ENCODE measurements at regions not wholly inside any gene's neighbourhood (a gene's known extent, or its start where the extent isn't known, plus 50 kb on each side); places are given as distances from the start of the nearest gene placed in this dataset.
"Not testable (repeated sequence)": the region's sequence is repeated elsewhere in the genome, so short reads cannot be mapped to it uniquely, and the experiment has no call there.

- no peak for DNase-seq
Measured at GRCh38 chr4:31199644-31200043, 479.5 kb downstream of the PCDH7 start.

- not testable (repeated sequence) for DNase-seq
Measured at GRCh38 chr4:31202054-31202453, 481.9 kb downstream of the PCDH7 start.

DNA sequence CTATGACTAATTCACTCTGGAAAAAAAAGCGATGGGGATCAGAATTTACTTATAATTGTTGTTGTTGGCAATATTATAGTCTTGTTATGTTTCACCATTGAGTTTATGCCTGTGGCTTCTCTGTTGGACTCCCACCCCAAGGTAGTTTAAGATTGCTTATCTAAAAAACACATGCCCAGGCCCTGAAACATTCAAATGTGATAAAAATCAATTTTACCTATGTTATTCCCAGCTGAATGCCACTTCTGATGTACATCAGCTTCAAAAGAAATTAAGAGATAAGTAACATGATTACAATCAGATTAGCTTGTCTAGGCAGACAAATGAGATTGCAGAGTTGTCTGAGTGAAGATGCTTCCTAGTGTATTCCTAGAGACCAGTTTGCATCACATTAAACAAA lies 484.7 kb downstream of the PCDH7 start:
- no peak for DNase-seq

DNA sequence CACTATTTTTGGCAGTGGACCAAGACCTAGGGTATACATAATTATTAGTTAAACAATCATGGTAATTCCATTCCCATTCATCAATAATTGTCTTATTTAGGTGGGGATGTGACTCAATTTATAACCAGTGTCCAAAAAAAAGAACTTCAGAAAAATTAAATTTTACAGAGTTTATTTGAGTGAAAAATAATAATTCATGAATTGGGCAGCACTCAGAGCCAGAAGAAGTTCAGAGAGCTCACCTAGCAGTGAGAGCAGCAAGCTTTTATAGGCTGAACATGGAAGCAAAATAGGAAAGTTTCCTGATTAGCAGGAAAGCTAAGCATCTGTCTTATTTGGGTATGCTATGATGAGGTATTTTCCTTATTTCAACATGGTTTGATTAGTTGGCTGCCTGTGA lies 500.8 kb downstream of the PCDH7 start:
- DNase-seq = no peak

- no peak for DNase-seq
Measured at GRCh38 chr4:31228068-31228467, 507.9 kb downstream of the PCDH7 start.

GRCh38 chr4:31230594-31230993 lies 510.4 kb downstream of the PCDH7 start:
- no peak for DNase-seq

DNA sequence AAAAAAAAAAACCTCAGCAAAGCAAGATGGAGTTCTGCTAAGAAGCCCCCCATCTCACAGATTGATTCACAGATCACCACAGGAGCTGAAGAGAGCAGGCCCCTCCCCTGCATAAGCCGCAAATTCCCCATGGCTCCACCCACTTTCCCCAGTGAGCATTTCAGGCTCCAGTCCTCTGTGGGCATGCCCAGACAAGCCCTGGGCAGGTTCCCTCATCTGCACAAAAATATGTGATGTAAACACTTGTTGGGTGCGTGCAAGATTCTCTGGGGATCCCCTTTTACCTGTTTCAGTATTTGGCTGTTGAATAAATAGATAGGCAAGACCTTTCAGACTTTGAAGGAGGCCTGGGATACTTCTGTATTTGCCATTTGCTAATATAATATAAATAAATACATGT lies 514.3 kb downstream of the PCDH7 start:
- DNase-seq = no peak

- DNase-seq = no peak
Measured at GRCh38 chr4:31234901-31235300, 514.7 kb downstream of the PCDH7 start.

- no peak for DNase-seq
Measured at GRCh38 chr4:31236020-31236638, 516.0 kb downstream of the PCDH7 start.

- DNase-seq = no peak
Measured at GRCh38 chr4:31236639-31237173, 516.5 kb downstream of the PCDH7 start.

- no peak for DNase-seq
Measured at GRCh38 chr4:31237233-31237632, 517.1 kb downstream of the PCDH7 start.

- DNase-seq = no peak
Measured at GRCh38 chr4:31239886-31240285, 519.7 kb downstream of the PCDH7 start.

DNA sequence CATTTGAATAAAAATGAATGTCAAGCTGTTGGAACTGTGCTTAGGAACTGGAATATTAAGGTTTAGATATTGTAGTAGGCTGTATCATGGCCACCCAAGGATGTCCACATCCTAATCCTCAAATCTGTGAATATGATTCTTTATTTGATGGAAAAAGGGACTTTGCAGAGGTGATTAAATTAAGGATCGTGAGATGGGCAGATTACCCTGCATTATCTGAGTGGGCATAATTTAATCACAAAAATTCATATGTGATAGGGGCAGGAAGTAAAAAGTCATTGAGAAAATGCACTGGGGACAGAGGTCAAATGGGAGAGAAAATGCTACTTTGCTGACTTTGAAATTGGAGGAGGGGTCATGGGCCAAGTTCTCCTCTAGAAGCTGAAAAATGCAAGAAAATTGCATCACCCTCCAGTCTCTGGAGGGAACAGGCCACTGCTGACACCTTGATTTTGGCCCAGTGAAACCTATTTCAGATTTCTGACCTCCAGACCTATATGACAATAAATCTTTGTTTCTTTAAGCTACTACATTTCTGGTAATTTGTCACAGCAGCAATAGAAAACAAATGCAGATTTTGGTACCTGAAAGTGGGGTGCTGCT lies 521.4 kb downstream of the PCDH7 start:
- no peak for DNase-seq

DNA sequence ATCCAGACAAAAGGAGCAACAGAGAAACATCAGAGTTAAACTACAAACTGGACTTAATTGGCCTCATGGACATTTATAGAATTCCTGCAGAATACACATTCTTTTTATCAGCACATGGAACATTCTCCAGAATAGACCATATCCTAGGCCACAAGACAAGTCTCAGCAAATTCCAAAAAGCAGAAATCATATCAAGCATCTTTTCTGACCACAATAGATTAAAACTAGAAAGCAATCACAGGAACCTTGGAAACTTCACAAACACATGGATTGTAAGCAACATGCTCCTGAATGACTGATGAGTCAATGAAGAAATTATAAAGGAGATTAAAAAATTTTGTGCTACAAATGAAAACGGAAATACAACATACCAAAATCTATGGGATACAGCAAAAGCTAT lies 526.7 kb downstream of the PCDH7 start:
- no peak for DNase-seq

GRCh38 chr4:31259119-31259518 lies 539.0 kb downstream of the PCDH7 start:
- no peak for DNase-seq

DNA sequence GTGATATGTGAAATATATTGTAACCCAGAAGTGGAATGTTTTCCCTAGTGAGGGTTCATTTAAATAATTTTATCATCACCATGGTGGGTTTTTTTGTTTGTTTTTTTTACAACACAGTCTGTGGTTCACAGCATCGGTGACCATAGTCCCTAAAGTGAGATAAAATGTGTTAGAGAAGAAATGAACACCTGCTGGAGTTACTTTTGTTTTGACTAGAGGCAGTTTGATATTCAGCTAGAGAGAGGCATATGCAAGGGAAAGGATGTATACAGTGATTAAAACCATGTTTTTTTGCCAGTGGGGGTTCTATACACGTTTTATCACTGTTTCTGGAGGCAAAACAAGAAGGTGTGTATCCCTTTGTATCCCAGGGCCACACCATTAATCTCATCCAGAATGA lies 541.5 kb downstream of the PCDH7 start:
- DNase-seq = no peak

- not testable (repeated sequence) for DNase-seq
Measured at GRCh38 chr4:31266094-31266493, 545.9 kb downstream of the PCDH7 start.

GRCh38 chr4:31272331-31273061 lies 552.3 kb downstream of the PCDH7 start:
- no peak for DNase-seq

DNA sequence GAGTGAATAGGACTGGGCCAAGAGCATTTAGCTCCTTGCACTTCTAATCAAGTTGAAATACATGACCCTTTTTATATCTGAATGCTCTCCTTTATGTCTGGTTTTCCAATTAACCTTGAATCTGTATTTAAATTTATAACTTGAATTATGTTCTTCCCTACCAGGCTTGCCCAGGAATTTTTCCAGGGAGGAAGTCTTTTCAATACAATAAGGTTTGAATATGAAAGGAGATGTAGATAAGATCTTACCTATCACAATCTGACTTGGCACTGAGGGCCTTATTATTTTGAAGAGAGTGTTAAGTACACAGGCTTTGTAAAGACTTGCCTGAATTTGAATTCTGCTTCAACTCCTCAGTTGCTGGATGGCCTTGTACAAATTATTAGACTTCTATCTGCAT lies 555.7 kb downstream of the PCDH7 start:
- no peak for DNase-seq

DNA sequence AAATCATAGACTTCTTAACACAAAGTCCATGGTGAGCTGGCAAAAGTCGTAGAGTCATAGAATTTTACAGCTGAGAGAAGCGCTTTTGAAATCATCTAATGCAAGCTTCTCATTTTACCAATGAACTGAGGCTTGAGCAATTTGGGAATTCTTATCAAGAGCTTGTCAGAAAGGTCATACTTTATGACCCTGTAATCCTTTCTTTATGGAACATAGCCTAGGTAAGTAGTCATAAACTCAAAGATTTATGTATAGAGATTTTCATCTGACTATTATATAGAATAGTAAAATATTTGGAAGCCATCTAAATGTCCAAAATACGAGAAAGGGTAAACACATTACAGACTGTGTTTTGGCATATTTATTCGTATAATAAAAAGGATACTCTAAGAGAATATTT lies 563.5 kb downstream of the PCDH7 start:
- no peak for DNase-seq

GRCh38 chr4:31290836-31291235 lies 570.7 kb downstream of the PCDH7 start:
- DNase-seq = no peak

GRCh38 chr4:31291238-31291637 lies 571.1 kb downstream of the PCDH7 start:
- DNase-seq = no peak

DNA sequence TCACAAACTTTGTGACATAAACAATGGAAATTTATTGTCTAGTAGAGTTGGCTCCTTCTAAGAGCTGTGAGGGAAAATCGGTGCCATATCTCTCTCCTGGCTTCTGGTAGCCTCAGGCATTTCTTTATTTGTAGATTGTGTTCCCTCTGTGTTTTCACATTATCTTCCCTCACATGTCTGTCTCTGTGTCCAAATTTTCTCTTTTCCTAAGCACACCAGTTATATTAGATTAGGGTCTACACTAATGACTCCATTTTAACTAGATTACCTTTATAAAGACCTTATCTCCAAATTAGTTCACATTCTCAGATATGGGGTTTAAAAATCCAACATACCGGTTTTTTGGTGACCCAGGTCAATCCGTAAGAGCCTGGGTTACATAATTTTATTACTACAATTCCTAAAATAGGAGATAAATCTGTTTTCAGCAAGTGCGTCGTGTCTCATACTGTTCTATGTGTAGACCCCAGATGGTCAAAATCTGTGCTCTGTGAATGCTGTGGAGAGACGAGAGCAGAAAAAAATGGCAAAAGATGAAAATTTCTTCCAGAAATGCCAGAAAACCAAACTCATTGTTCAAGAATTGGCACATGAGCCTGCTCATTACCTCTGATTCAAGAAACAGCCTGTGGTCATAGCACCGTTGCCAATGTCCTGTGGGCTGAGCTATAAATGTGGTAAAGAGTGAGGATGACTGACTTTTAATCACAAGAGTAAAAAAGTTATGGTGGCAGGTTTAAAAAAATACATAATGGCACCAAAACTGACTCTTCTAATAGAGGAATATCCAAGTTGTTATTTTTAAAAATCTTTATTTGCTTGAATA lies 574.7 kb downstream of the PCDH7 start:
- DNase-seq = no peak

Measured in NCI-H774 (cell line).